ENCODE measurements at regions not wholly inside any gene's neighbourhood (a gene's known extent, or its start where the extent isn't known, plus 50 kb on each side); places are given as distances from the start of the nearest gene placed in this dataset.

GRCh38 chr9:1837453-1838084, 177.6 kb upstream of the SMARCA2 start:
- 8% methylated on average over 6 of the region's 6 CpGs for WGBS (ENCODE audit: low lambda C conversion rate)
- POLR2A ChIA-PET, result no interaction called here

GRCh38 chr9:1839909-1840308, 175.2 kb upstream of the SMARCA2 start:
- no peaks in the 10 kb centered on the region for H3K79me2 ChIP-seq (ENCODE audit: insufficient read depth)

More at GRCh38 chr9:1837453-1838084, 177.6 kb upstream of the SMARCA2 start:
- no peak for TF ChIP-seq FOXM1 (IDR thresholded peaks at IDR 0.05; ENCODE audit: low read depth)
- no peak for TF ChIP-seq USF1 (IDR thresholded peaks at IDR 0.05; ENCODE audit: borderline replicate concordance, low read depth)
- no peak for TF ChIP-seq EP300 (IDR thresholded peaks at IDR 0.05; ENCODE audit: borderline replicate concordance in 1 of 2, low read depth in 1 of 2, low read length in 1 of 2)
- TF ChIP-seq CTCF (IDR thresholded peaks at IDR 0.05), result peak; percentile 44
- peak; percentile 52 for TF ChIP-seq RAD21 (IDR thresholded peaks at IDR 0.05; ENCODE audit: low read length)
- Histone ChIP-seq H3F3A (replicated peaks; ENCODE audit: insufficient read depth) (no peaks in the 10 kb centered on the region), H3K9me2 (no peaks in the 10 kb centered on the region), H3K36me3 (replicated peaks in 1 of 2; ENCODE audit: control insufficient read depth in 1 of 2, insufficient read depth in 2 of 2, low read length in 1 of 2) (no peaks in the 10 kb centered on the region), H3K79me2 (ENCODE audit: insufficient read depth) (no peaks in the 10 kb centered on the region), H3K4me2 (no peak overlapping the region), H4K20me1 (ENCODE audit: insufficient read depth) (no peaks in the 10 kb centered on the region), H3K4me3 (ENCODE audit: low read depth in 2 of 2, low read length in 1 of 2) (no peak overlapping the region), H3K27ac (ENCODE audit: low read depth in 2 of 2, low read length in 1 of 2) (no peak overlapping the region), H3K9ac (no peak overlapping the region), H3K27me3 (ENCODE audit: insufficient read depth) (no peaks in the 10 kb centered on the region), H2AFZ (ENCODE audit: low read depth) (no peak overlapping the region), H3K9me3 (no peaks in the 10 kb centered on the region), H3K4me1 (ENCODE audit: control insufficient read depth in 1 of 2, insufficient read depth in 2 of 2, low read depth in 1 of 2, low read length in 1 of 2) (no peaks in the 10 kb centered on the region)
- peak; percentile 36 for DNase-seq
- CTCF ChIA-PET, result interaction anchor here (0.6 to 2.1 kb wide), 9 partner anchors 9 to 130 kb away, joined by 3 to 14 read pairs (median 4); no protein-coding TSS in a partner anchor

More at GRCh38 chr9:1839909-1840308, 175.2 kb upstream of the SMARCA2 start:
- Histone ChIP-seq H3K4me1 (ENCODE audit: control insufficient read depth in 1 of 2, insufficient read depth in 2 of 2, low read depth in 1 of 2, low read length in 1 of 2) (no peaks in the 10 kb centered on the region), H2AFZ (ENCODE audit: low read depth) (no peak overlapping the region), H3K27ac (ENCODE audit: low read depth in 2 of 2, low read length in 1 of 2) (no peak overlapping the region), H3K27me3 (ENCODE audit: insufficient read depth) (no peaks in the 10 kb centered on the region), H3K4me3 (ENCODE audit: low read depth in 2 of 2, low read length in 1 of 2) (no peak overlapping the region), H3K4me2 (no peak overlapping the region), H3K9me3 (no peaks in the 10 kb centered on the region), H3K36me3 (replicated peaks in 1 of 2; ENCODE audit: control insufficient read depth in 1 of 2, insufficient read depth in 2 of 2, low read length in 1 of 2) (no peaks in the 10 kb centered on the region), H4K20me1 (ENCODE audit: insufficient read depth) (no peaks in the 10 kb centered on the region), H3K9me2 (no peaks in the 10 kb centered on the region), H3F3A (replicated peaks; ENCODE audit: insufficient read depth) (no peaks in the 10 kb centered on the region), H3K9ac (no peak overlapping the region)
- ChIA-PET CTCF (interaction anchor here (0.9 kb wide), 1 partner anchor 169 kb away, joined by 3 read pairs; no protein-coding TSS in a partner anchor), POLR2A (no interaction called here)
- TF ChIP-seq RCOR1 (IDR thresholded peaks at IDR 0.05; ENCODE audit: low read length) (no peak), NFIC (IDR thresholded peaks at IDR 0.05; ENCODE audit: borderline replicate concordance) (no peak), NRF1 (IDR thresholded peaks at IDR 0.05; ENCODE audit: low read depth, low read length) (no peak), ELF1 (IDR thresholded peaks at IDR 0.05) (no peak), SIN3A (IDR thresholded peaks at IDR 0.05; ENCODE audit: borderline replicate concordance, low read depth, low read length) (no peak), FOXJ3 (CRISPR knock-in tag; IDR thresholded peaks at IDR 0.05) (no peak), CHD2 (IDR thresholded peaks at IDR 0.05; ENCODE audit: low read length, partially characterized antibody) (no peak), GABPA (IDR thresholded peaks at IDR 0.05; ENCODE audit: low read depth) (no peak), RFX5 (IDR thresholded peaks at IDR 0.05; ENCODE audit: low read length) (no peak), CTCF (IDR thresholded peaks at IDR 0.05) (no peak), TEAD4 (IDR thresholded peaks at IDR 0.05; ENCODE audit: borderline replicate concordance, insufficient read depth) (no peak)
- no peak for DNase-seq
- WGBS (ENCODE audit: low lambda C conversion rate), result 24% methylated on average over 6 of the region's 6 CpGs
